Stimulated activated CD4-positive, alpha-beta T cell treated with anti-CD3 and anti-CD28 coated beads, Interleukin-4, amount 100 ng/mL, for 48 hours (primary cell): ENCODE measurements at regions not wholly inside any gene's neighbourhood (a gene's known extent, or its start where the extent isn't known, plus 50 kb on each side); places are given as distances from the start of the nearest gene placed in this dataset.
"Not testable (repeated sequence)": the region's sequence is repeated elsewhere in the genome, so short reads cannot be mapped to it uniquely, and the experiment has no call there.

ENCODE experiments used
- DNase-seq, 2 donors: peaks; one replicate each; pipeline ENCODE4 v3.0.0-alpha.2; 2020; ENCODE audit warnings: low read depth in 2 of 2

DNA sequence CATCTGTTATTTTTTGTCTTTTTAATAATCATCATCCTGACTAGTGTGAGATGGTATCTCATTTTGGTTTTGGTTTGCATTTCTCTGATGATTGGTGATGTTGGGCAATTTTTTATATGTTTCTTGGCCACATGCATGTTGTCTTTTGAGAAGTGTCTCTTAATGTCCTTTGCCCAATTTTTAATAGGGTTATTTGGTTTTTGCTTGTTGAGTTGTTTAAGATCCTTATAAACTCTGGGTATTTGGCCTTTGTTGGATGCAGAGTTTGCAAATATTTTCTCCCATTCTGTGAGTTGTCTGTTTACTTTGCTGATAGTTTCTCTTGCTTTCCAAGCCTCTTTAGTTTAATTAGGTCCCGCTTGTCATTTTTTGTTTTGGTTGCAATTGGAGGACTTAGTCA lies 152.1 kb upstream of the MED14 start:
- DNase-seq, result no peak

DNA sequence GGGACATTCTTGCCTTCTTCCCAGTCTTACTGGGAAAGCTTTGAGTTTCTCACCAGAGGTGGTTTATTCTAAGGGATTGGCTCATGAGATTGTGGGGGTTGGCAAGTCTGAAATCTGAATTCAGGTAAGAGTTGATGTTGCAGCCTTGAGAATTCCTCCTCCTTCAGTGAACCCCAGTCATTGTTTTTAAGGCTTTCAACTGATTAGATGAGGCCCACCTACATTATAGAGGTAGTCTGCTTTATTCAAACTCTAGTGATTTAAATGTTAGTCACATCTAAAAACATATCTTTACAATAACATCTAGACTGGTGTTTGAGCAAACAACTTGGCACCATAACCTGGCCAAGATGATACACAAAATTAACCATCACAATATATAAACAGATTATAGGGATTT lies 156.5 kb upstream of the MED14 start:
- DNase-seq, result no peak

DNA sequence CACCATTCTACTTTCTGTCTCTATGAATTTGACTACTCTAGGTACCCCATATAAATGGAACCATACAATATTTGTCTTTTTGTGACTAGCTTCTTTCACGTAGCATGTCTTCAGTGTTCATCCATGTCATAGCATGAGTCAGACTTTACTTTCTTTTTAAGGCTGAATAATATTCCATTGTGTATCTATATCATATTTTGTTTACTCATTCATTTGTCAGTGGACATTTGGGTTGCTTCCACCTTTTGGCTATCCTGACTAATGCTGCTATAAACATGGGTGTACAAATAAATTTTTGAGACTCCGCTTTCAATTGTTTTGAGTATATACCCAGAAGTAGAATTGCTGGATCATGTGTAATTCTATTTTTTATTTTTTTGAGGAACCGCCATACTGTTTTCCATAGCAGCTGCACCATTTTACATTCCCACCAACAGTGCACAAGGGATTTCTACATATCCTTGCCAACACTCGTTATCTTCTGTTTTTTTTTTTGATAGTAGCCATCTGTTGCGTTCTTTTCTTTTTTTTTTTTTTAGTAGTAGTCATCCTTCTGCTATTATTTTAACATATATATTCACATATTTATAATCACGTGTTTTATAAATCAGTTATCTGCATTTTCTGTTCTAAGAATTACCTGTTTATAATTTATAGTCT lies 158.0 kb upstream of the MED14 start:
- no peak for DNase-seq

GRCh38 chrX:40895246-40895645 lies 159.9 kb upstream of the MED14 start:
- DNase-seq, result no peak

DNA sequence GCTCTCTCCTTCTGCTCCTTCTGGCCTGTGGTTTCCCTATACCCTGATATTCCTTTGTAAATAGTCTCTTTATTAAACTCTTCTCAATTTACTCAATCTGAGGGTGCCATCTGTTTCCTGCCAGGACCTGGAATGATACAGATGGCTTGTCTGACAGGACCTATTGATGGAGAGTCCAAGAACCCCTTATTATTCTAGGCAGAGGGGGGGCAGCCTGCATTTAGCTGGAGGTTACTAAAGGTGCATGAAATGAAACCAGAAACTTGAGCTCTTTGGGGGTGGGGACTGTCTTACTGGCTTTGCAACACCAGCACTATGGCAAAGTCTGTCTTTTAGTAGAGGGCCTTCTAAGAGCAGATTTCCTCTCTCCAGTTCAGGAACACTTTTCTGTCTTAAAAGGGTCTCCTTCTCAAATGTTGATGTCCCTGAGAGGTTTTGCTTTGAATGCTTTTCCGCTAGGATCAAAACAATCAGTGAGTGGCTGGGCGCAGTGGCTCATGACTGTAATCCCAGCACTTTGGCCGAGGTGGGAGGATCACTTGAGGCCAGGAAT lies 162.5 kb upstream of the MED14 start:
- no peak for DNase-seq

GRCh38 chrX:40904739-40905138 lies 169.4 kb upstream of the MED14 start:
- not testable (repeated sequence) for DNase-seq

- no peak for DNase-seq
These were observed 172.7 kb upstream of the MED14 start for GRCh38 chrX:40908026-40908425.

DNA sequence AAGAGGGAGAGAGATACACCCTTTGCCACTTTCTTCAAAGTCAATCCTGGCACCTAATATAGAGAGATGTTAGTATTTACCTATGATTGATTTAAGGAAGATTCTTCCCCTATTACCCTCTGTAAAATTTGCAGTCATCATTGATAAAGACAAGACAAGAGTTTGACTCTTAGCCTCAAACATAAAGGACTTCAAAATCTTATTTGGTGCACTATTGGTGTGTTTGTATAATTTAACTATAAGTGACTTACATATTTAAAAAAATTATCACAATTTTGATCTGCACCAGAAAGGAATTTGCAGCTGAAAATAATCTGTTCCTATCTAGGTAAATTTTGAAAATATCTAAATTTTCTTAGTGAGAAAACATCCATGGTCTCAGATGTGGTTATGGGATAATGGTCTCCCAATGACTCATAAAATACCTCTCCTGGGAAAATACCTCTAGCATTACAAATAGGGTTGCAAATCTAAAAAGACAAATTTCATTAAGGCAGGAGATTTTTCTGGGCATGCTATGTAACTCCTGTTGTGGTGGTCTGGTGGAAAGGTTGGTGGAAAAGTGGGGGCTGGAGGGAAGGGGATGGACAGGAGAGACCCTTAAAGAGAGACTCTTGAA lies 173.6 kb upstream of the MED14 start:
- no peak for DNase-seq

DNA sequence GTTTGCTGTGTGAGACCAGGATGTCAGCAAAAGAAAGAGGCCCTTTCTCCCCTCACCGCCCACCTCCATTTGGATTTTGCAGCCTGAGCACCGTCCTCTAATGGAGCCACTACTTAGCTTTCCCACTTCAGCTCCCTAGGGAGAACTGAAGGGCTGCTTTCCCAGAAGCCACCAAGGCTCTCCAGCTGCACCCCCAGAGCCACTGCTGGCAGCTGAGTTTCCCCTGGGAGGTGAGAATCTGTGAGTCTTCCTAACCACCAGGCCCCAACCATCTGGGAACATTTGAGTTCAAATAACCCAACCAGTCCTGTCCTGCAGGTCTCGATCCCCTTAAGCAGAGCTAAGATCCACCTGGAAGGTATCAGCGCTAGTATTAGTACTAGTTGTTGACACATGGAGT lies 173.1 kb upstream of the USP9X start:
- DNase-seq, result no peak

DNA sequence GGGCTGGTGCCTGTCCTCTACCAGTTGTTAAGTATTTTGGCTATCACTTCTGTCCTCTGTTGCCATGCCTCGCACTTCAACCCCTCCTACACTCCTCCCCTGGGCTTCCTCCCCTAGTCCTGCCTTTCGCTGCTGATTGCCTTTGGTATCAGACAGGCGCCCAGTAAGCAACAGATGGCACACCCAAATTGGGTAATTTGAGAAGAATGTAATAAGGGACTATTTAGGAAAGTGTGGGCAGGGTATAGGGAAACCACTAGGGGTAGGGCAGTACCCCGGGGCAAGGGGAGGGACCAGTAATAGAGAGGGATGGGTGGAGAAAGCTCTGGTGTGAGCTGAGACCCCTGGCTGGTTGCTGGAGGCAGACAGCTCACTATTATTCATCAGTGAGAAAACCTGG lies 172.7 kb upstream of the USP9X start:
- DNase-seq, result no peak

DNA sequence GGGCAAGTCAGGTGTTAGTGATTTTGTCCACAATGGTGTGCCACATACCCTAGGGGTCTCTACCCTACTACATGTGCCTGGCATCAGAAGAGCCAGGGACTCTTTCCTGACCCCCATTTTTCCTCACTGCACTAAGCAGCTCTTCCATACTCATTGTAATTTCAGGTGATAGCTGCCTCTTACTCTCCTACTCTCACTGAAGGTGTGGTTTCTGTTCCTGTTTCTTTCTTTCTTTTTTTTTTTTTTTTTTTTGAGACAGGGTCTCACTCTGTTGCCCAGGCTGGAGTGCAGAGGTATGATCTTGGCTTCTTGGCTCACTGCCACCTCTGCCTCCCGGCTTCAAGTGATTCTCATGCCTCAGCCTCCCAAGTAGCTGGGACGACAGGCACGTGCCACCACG lies 164.9 kb upstream of the USP9X start:
- no peak for DNase-seq

GRCh38 chrX:40922307-40922706 lies 162.9 kb upstream of the USP9X start:
- no peak for DNase-seq

DNA sequence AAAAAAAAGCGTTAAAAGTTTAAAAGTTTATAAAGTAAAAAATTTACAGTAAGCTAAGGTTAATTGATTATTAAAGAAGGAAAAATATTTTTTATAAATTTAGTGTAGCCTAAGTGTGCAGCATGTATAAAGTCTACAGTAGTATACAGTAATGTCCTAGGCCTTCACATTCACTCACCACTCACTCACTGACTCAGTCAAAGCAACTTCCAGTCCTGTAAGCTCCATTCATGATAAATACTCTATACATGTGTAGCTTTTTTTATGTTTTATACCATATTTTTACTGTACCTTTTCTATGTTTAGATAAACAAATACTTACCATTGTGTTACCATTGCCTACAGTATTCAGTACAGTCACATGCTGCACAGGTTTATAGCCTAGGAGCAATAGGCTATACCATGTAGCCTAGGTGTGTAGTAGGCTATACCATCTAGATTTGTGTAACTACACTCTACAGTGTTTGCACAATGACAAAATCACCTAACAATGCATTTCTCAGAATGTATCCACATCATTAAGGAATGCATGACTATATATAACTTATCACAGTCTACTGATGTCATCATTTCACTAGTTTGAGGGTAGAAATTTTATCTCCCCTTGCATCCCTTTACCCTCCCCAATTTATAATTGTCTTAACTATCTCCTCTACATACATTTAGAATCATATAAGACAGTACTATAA lies 158.4 kb upstream of the USP9X start:
- not testable (repeated sequence) for DNase-seq

DNA sequence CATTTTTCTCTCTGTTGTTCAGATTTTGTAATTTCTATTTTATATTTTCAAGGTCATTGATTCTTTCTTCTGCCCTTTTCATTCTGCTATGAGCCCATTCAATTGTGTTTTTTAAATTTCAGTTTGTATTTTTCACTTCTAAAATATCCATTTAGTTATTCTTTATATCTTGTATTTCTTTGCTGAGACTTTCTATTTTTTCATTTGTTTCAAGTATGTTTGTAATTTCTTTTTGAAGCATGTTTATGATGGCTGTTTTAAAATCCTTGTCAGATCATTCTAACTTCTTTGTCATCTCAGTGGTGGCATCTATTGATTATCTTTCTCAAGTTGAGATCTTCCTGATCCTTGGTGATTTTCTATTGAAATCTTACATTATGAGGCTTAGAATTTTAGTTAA lies 157.2 kb upstream of the USP9X start:
- no peak for DNase-seq

DNA sequence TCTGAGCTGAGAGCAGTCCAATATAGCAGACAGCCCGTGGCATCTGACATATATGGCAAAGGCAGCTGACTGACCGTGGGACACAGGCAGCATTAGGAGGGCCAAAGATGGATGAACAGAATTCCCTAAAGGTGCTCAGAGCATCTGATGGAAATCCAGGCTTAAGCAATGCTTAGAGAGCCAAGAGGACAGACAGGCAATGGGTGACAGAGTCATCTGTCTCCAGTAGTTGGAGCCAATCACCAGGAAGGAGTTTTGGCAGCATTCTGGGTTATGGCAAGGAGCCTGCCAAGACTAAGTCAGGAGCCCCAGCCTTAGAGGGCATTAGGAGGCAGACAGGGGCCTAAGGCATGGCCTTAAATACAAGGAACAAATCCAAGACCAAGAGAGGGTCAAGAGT lies 153.3 kb upstream of the USP9X start:
- no peak for DNase-seq

DNA sequence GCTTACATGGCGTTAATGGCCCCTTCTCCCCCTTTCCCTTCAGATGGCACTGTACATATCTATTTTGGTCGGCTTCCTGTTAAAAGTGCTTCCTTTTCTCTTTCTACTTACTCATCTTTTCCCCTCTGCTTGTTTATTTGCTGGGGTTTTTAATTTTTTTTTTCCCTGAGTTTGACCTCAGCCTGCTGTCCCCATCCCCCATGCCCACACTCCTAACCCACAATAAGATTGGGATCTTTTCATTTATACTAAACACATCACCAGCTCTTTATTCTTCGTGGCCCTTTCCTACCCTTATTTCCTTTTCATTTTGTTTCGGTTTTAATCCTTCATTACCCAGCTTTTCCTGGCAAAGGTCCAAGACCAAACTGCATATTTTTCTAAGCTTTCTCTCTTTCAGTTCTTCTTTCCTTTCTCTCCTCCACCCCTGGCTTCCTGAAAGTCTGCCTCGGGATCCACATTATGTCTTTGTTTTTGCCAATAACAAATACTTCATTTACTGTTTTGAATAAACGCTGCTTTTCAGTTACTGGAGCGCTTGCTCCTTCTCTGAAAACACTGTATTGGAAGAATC lies 152.0 kb upstream of the USP9X start:
- DNase-seq, result peak in 1 of 2 donors; percentile 7

DNA sequence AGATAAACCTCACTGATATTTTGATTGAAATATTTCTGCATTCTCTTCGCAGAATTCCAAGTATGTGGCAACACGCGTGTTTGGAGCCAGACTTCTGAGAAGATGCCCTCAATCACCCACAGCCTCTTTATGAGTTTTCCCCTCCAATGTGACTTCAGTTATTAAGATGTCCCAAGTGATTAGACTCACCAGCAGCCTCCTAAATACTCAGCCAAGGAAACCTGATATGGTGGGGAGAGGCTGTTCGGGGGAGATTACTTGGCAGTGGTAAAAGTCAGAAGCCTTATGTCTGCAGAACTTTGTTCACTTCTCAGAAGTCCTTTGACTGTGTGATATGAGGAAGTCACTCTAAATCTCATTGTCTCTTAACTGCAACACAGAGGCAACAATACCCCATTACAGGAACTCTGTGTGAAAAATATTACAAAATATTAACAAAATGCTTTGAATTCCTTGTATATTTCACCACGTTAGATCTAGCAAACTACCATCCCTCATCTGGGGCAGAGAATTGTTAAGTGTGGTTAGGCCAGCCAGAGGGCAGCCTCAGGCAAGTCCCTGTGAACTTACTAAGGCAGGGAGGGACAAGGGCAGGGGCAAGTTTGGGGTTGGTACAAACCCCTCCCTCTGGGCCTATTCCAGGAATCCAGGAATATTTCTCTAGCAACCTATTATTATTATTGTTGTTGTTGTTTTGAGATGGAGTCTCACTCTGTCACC lies 151.4 kb upstream of the USP9X start:
- DNase-seq, result no peak

DNA sequence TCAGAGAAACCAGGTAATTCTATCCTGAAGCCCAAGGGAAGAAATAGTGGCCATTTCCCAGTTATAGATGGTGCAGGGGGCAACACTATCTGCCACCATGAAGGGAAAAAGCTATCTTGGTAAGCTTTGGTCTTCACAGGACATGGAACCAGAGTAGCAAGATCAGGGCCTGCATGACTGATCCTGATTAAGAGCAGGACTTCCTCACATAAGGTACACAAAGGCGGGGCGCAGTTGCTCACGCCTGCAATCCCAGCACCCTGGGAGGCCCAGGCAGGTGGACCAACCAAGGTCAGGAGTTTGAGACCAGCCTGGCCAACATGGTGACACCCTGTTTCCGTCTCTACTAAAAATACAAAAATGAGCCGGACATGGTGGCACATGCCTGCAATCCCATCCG lies 148.4 kb upstream of the USP9X start:
- DNase-seq, result no peak

GRCh38 chrX:40938423-40938822 lies 146.8 kb upstream of the USP9X start:
- no peak for DNase-seq

GRCh38 chrX:40943093-40943641 lies 142.1 kb upstream of the USP9X start:
- no peak for DNase-seq

DNA sequence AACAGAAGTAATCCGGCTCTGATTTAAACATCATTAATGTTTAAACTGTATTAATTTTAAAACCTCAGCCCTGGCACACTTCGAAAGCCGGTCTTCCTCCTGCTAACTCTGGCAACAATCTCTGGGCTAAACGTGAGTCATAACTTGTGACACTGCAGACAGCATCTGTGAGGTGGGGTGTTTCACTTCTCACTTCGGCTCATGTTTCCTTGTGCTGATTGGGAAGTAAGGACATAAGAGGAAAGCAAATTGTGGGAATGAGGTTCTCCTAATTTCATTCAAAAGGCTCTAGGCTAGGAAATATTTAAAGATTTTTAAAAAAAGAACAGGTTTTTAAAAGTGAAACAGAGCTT lies 139.9 kb upstream of the USP9X start:
- DNase-seq, result no peak

DNA sequence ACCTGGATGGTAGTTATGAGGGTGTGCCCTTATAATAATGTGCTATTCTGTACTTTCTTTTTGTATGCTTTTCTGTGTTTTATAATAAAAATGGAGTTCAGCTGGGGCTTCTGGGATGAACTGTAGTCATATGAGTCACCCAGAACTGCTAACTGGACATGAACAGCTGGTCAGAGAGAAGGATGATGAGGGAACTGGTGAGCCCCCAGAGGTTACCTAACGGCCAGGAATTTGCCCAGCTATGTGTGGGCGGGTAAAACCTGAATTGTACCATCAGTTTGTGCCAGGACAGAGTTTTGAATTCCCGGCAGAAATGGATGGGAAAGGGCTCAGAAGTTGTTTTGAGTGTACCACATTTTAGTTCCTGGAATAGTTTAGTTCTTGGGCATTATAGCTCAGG lies 138.0 kb upstream of the USP9X start:
- DNase-seq, result no peak
